Endothelial cell of umbilical vein (primary cell): ENCODE measurements at regions not wholly inside any gene's neighbourhood (a gene's known extent, or its start where the extent isn't known, plus 50 kb on each side); places are given as distances from the start of the nearest gene placed in this dataset.

ENCODE experiments used
- CTCF ChIP-seq, 2 donors: IDR thresholded peaks; 1 replicate in 1 of 2; 2 replicates in 1 of 2; pipeline ENCODE4 v1.5.1; 2011; ENCODE audit warnings: low read length in 2 of 2, mild to moderate bottlenecking in 2 of 2, moderate library complexity in 2 of 2, control low read depth in 1 of 2, inconsistent platforms in 1 of 2, low read depth in 1 of 2; ENCODE audit not compliant: insufficient read depth in 1 of 2; ENCODE audit errors: extremely low read depth in 1 of 2
- POLR2A ChIP-seq: IDR thresholded peaks from 2 replicates; pipeline ENCODE4 v1.6.1; 2012; ENCODE audit warnings: low read depth, mild to moderate bottlenecking, control low read depth, low read length

GRCh38 chr4:131002132-131002531, 1906.2 kb downstream of the C4orf33 start:
- TF ChIP-seq POLR2A: no peak
- no peak for TF ChIP-seq CTCF (IDR thresholded peaks at IDR 0.05; ENCODE audit: extremely low read depth in 1 of 2, insufficient read depth in 1 of 2, low read depth in 1 of 2, low read length in 2 of 2)
